Cardiac muscle cell (in vitro differentiated cells and primary cell): ENCODE measurements at regions not wholly inside any gene's neighbourhood (a gene's known extent, or its start where the extent isn't known, plus 50 kb on each side); places are given as distances from the start of the nearest gene placed in this dataset.

Source experiments
- DNase-seq, 2 donors: peaks; one replicate each; pipeline versions ENCODE4 v3.0.0 to v3.0.0-alpha.2; 2010 to 2017; ENCODE audit warnings: low read depth in 1 of 2, low spot score in 1 of 2
- H3K27ac ChIP-seq: fragments of 200-600 bp; sonication (generic); 2 replicates; pipeline ENCODE4 v1.5.1; 2016
- H3K27me3 ChIP-seq: fragments of 200-600 bp; sonication (generic); 2 replicates; pipeline ENCODE4 v1.6.0; 2016; ENCODE audit warnings: control low read depth
- H3K36me3 ChIP-seq: fragments of 200-600 bp; sonication (generic); 2 replicates; pipeline ENCODE4 v1.5.1; 2016; ENCODE audit warnings: control low read depth
- H3K4me1 ChIP-seq: fragments of 200-600 bp; sonication (generic); 2 replicates; pipeline ENCODE4 v1.8.1; 2017; ENCODE audit warnings: low read depth, mild to moderate bottlenecking, mixed run types
- H3K4me3 ChIP-seq: fragments of 200-600 bp; sonication (generic); 2 replicates; pipeline ENCODE4 v1.5.1; 2016; ENCODE audit warnings: mild to moderate bottlenecking
- H3K9me3 ChIP-seq: fragments of 200-600 bp; sonication (generic); 2 replicates; pipeline ENCODE4 v1.5.1; 2017; ENCODE audit warnings: low read depth, mild to moderate bottlenecking, control low read depth
- CTCF ChIP-seq: IDR thresholded peaks from 2 replicates; pipeline ENCODE4 v1.5.1; 2012; ENCODE audit warnings: low read depth, mild to moderate bottlenecking, low read length

- no peak overlapping the region for H3K4me3 ChIP-seq
- DNase-seq = peak in 1 of 2 donors; percentile 73
- H3K9me3 ChIP-seq = no peaks in the 10 kb centered on the region
- no peaks in the 10 kb centered on the region for H3K36me3 ChIP-seq
- no peak for TF ChIP-seq CTCF
- peaks cover 7% of the 10 kb centered on the region for H3K4me1 ChIP-seq
- H3K27me3 ChIP-seq = peaks cover 6% of the 10 kb centered on the region
- H3K27ac ChIP-seq = no peak overlapping the region
Measured at GRCh38 chr20:22825076-22825475, 210.0 kb upstream of the SSTR4 start.

- H3K27me3 ChIP-seq = peaks cover 6% of the 10 kb centered on the region
- peak in 1 of 2 donors; percentile 36 for DNase-seq
- peaks cover 7% of the 10 kb centered on the region for H3K4me1 ChIP-seq
- H3K9me3 ChIP-seq = no peaks in the 10 kb centered on the region
- no peak overlapping the region for H3K27ac ChIP-seq
- no peak overlapping the region for H3K4me3 ChIP-seq
- no peak for TF ChIP-seq CTCF
- H3K36me3 ChIP-seq = no peaks in the 10 kb centered on the region
Measured at GRCh38 chr20:22825546-22825945, 209.6 kb upstream of the SSTR4 start.

GRCh38 chr20:22826306-22827230 lies 208.5 kb upstream of the SSTR4 start:
- no peak for DNase-seq
- TF ChIP-seq CTCF = no peak
- peaks cover 6% of the 10 kb centered on the region for H3K27me3 ChIP-seq
- no peaks in the 10 kb centered on the region for H3K4me1 ChIP-seq
- H3K27ac ChIP-seq = no peak overlapping the region
- H3K36me3 ChIP-seq = no peaks in the 10 kb centered on the region
- no peak overlapping the region for H3K4me3 ChIP-seq
- no peaks in the 10 kb centered on the region for H3K9me3 ChIP-seq

- no peaks in the 10 kb centered on the region for H3K36me3 ChIP-seq
- no peaks in the 10 kb centered on the region for H3K9me3 ChIP-seq
- peaks cover 6% of the 10 kb centered on the region for H3K27me3 ChIP-seq
- no peak for TF ChIP-seq CTCF
- no peak for DNase-seq
- no peaks in the 10 kb centered on the region for H3K4me1 ChIP-seq
- H3K27ac ChIP-seq = no peak overlapping the region
- no peak overlapping the region for H3K4me3 ChIP-seq
Measured at GRCh38 chr20:22827916-22828315, 207.2 kb upstream of the SSTR4 start.

GRCh38 chr20:22829356-22829755 lies 205.8 kb upstream of the SSTR4 start:
- H3K9me3 ChIP-seq = no peaks in the 10 kb centered on the region
- no peak for TF ChIP-seq CTCF
- H3K27me3 ChIP-seq = peaks cover 6% of the 10 kb centered on the region
- no peak overlapping the region for H3K4me3 ChIP-seq
- no peak for DNase-seq
- H3K36me3 ChIP-seq = no peaks in the 10 kb centered on the region
- no peak overlapping the region for H3K27ac ChIP-seq
- H3K4me1 ChIP-seq = peaks cover 7% of the 10 kb centered on the region
